Suprapubic skin (tissue), 3 donors: ENCODE measurements at regions not wholly inside any gene's neighbourhood (a gene's known extent, or its start where the extent isn't known, plus 50 kb on each side); places are given as distances from the start of the nearest gene placed in this dataset.

Source experiments
- CTCF ChIP-seq, 2 donors: fragments of 200-600 bp in 1 of 2; fragments of 450-650 bp in 1 of 2; sonication (generic) in 1 of 2; IDR thresholded peaks; one replicate each; pipeline ENCODE4 v1.5.1; 2016 to 2019; ENCODE audit warnings: antibody characterized with exemption in 2 of 2, mild to moderate bottlenecking in 1 of 2, moderate library complexity in 1 of 2
- EP300 ChIP-seq: sonication (generic); formaldehyde crosslinking; IDR thresholded peaks from one replicate; pipeline ENCODE4 v1.6.1; 2017; ENCODE audit warnings: antibody characterized with exemption

GRCh38 chr4:31702326-31702725 is 982.2 kb downstream of the PCDH7 start:
- TF ChIP-seq CTCF (IDR thresholded peaks at IDR 0.05): no peak
- no peak for TF ChIP-seq EP300
